ENCODE measurements at regions not wholly inside any gene's neighbourhood (a gene's known extent, or its start where the extent isn't known, plus 50 kb on each side); places are given as distances from the start of the nearest gene placed in this dataset.

GRCh38 chr17:79155701-79156100, 81.1 kb downstream of the ENGASE start:
- TF ChIP-seq POLR2AphosphoS5 (IDR thresholded peaks at IDR 0.05) (no peak), CTCF (IDR thresholded peaks at IDR 0.05) (no peak), POLR2A (IDR thresholded peaks at IDR 0.05) (no peak)

All from prostate gland (tissue), 2 donors.